ENCODE measurements at regions not wholly inside any gene's neighbourhood (a gene's known extent, or its start where the extent isn't known, plus 50 kb on each side); places are given as distances from the start of the nearest gene placed in this dataset.
"Not testable (repeated sequence)": the region's sequence is repeated elsewhere in the genome, so short reads cannot be mapped to it uniquely, and the experiment has no call there.

DNA sequence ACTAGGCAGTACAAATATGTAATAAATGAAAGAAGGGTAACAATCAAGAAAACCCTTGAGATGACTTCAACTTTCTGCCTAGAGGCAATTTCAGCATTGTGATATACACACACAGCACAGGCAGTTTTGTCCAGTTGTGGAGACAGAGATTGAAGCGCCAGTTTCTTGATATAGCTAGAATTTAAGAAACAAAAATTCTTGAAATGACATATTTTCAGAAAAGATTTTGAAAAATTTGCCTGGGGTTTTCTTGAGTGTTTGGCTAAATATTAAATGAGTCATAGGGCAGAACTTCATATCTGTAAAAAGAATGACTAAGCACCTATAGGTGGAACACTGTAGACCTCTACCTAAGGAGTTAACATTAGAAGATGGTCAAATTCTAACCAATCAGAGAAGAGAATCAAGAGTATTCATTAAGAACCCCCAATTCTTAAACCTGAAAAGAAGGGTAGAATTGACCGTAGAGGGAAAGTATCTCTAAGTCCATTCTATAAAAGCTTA is 1266.8 kb upstream of the TMEFF2 start:
- H3K4me3 ChIP-seq (ENCODE audit: low read depth, low read length) = no peak overlapping the region
- TF ChIP-seq, protein P1, sequence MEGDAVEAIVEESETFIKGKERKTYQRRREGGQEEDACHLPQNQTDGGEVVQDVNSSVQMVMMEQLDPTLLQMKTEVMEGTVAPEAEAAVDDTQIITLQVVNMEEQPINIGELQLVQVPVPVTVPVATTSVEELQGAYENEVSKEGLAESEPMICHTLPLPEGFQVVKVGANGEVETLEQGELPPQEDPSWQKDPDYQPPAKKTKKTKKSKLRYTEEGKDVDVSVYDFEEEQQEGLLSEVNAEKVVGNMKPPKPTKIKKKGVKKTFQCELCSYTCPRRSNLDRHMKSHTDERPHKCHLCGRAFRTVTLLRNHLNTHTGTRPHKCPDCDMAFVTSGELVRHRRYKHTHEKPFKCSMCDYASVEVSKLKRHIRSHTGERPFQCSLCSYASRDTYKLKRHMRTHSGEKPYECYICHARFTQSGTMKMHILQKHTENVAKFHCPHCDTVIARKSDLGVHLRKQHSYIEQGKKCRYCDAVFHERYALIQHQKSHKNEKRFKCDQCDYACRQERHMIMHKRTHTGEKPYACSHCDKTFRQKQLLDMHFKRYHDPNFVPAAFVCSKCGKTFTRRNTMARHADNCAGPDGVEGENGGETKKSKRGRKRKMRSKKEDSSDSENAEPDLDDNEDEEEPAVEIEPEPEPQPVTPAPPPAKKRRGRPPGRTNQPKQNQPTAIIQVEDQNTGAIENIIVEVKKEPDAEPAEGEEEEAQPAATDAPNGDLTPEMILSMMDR (IDR thresholded peaks at IDR 0.05; ENCODE audit: insufficient read depth, low read length) = no peak
- DNase-seq (ENCODE audit: low read depth) = no peak

DNA sequence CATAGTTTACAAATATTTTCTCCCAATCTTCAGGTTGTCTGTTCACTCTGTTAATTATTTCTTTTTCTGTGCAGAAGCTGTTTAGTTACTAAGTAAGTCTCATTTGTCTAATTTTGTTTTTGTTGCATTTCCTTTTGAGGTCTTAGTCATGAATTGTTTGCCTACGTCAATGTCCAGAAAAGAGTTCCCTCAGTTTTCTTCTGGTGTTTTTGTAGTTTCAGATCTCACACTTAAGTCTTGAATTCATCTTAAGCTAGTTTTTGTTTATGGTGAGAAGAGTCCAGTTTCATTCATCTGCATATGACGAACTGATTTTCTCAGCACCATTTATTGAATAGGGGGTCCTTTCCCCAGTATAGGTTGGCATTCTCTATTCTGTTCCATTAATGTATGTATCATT is 1252.2 kb upstream of the TMEFF2 start:
- DNase-seq (ENCODE audit: low read depth) = no peak
- TF ChIP-seq, protein P1 (IDR thresholded peaks at IDR 0.05; ENCODE audit: insufficient read depth, low read length) = no peak
- H3K4me3 ChIP-seq (ENCODE audit: low read depth, low read length) = no peak overlapping the region

DNA sequence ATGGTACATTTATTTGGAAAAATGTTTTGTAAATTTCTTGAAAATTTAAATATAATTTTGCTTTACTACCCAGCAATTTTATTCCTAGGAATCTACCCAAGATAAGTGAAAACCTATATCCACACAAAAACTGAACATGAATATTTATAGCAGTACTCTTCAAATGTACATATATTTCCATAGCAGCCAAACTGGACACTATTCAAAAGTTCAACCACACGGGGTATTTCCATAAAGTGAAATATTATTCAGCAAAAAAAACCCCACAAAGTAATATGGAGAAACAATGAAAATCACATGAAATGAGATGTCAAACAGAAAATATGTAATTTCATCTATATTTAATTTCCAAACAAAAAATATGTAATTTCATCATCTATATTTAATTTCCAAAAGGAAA is 1247.6 kb upstream of the TMEFF2 start:
- no peak for DNase-seq (ENCODE audit: low read depth)
- TF ChIP-seq, protein P1 (IDR thresholded peaks at IDR 0.05; ENCODE audit: insufficient read depth, low read length) = no peak
- H3K4me3 ChIP-seq (ENCODE audit: low read depth, low read length) = no peak overlapping the region

DNA sequence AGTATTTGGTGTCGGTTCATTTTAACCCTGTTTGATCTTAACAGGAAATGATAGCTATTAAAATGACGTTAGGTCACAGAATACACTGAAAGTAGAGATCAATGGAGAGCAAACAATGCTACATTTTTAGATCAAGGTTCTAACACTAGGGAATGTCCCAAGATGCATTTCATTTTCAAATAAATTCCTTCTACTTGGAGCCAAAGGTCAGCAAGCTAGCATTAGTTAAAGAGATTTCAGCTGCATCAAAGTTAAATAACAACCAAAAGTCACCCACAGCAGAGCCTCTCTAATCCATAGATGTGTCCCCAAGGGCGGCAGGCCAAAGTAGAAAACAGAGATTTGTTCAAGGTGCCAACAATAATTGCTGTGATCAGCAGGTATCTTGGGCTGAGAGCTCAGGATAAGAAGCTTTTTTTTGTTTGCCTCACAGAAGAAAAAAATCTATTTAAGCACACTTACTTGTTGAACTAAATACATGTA is 1233.6 kb upstream of the TMEFF2 start:
- TF ChIP-seq, protein P1 (IDR thresholded peaks at IDR 0.05; ENCODE audit: insufficient read depth, low read length) = no peak
- no peak for DNase-seq (ENCODE audit: low read depth)
- H3K4me3 ChIP-seq (ENCODE audit: low read depth, low read length) = no peak overlapping the region

DNA sequence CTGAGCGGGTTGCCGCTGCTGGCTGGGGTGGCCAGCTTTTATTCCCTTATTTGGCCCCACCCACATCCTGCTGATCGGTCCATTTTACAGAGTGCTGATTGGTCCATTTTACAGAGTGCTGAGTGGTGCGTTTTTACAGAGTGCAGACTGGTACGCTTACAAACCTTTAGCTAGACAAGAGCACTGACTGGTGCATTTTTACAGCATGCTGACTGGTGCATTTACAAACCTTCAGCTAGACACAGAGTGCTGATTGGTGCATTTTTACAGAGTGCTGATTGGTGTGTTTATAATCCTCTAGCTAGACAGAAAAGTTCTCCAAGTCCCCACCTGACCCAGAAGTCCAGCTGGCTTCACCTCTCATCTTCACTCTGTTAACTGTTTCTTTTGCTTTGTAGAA is 1217.6 kb upstream of the TMEFF2 start:
- not testable (repeated sequence) for DNase-seq (ENCODE audit: low read depth); H3K4me3 ChIP-seq (ENCODE audit: low read depth, low read length)

GRCh38 chr2:193409951-193410350 is 1215.2 kb upstream of the TMEFF2 start:
- H3K4me3 ChIP-seq (ENCODE audit: low read depth, low read length) = no peak overlapping the region
- TF ChIP-seq, protein P1 (IDR thresholded peaks at IDR 0.05; ENCODE audit: insufficient read depth, low read length) = no peak
- peak; percentile 11 for DNase-seq (ENCODE audit: low read depth)

GRCh38 chr2:193382583-193382982 is 1187.8 kb upstream of the TMEFF2 start:
- no peak overlapping the region for H3K4me3 ChIP-seq (ENCODE audit: low read depth, low read length)
- TF ChIP-seq, protein P1 (IDR thresholded peaks at IDR 0.05; ENCODE audit: insufficient read depth, low read length) = no peak
- no peak for DNase-seq (ENCODE audit: low read depth)

Data from fibroblast of the aortic adventitia (primary cell).